GM21723 (cell line): ENCODE measurements at regions not wholly inside any gene's neighbourhood (a gene's known extent, or its start where the extent isn't known, plus 50 kb on each side); places are given as distances from the start of the nearest gene placed in this dataset.

Experiments used
- ATAC-seq: cut with Tn5 transposase; IDR thresholded peaks from one replicate; pipeline ENCODE4 v1.9.1; 2021; ENCODE audit warnings: mild to moderate bottlenecking, moderate library complexity; ENCODE audit not compliant: unreplicated experiment

DNA sequence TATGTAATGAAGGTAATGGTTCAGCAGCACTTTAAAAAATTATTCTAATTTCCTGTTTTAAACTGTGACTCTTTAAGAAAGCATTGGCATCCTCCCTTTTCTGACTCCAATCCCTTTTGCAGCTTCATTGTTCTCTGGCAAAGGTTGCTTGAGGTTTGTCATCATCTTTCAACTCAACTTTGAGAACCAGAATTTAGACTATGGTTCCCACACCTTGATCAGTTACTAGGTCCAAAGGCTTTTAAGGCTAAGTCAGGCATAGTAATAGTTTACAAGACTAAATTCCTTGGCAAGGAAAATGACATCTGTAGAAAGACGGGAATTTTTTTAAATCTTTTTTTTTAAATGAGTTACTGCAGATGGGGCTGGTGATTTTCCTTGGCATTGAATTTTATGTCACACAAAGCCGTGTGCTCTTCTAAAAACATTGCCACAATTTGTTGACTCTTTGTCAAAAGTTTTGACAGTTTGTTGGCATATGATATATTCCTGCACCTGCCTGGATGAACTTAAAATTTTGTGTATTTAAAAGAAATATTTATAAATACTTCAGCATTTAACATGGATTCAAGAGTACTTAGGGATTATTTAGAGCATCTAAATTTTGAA, 451.0 kb downstream of the MEIS1 start:
- no peak for ATAC-seq

DNA sequence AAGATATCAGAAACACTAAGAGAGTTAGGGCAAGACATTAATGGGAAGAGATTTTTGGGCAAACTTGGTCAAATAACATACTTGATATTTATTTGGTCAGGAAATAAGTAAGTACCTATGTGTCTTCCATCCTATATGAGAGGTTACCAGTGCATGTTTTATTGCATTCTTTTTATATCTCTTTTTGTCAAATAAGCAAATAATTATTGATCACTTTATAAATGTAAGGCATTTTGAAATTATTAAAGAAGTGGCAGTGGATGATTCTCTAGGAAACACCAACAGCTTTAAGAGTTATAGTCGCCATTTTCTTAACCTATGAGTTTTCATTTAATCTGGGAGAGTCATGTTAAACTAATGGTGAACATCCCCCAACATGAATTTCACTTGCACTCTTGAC, 453.3 kb downstream of the MEIS1 start:
- ATAC-seq: no peak

DNA sequence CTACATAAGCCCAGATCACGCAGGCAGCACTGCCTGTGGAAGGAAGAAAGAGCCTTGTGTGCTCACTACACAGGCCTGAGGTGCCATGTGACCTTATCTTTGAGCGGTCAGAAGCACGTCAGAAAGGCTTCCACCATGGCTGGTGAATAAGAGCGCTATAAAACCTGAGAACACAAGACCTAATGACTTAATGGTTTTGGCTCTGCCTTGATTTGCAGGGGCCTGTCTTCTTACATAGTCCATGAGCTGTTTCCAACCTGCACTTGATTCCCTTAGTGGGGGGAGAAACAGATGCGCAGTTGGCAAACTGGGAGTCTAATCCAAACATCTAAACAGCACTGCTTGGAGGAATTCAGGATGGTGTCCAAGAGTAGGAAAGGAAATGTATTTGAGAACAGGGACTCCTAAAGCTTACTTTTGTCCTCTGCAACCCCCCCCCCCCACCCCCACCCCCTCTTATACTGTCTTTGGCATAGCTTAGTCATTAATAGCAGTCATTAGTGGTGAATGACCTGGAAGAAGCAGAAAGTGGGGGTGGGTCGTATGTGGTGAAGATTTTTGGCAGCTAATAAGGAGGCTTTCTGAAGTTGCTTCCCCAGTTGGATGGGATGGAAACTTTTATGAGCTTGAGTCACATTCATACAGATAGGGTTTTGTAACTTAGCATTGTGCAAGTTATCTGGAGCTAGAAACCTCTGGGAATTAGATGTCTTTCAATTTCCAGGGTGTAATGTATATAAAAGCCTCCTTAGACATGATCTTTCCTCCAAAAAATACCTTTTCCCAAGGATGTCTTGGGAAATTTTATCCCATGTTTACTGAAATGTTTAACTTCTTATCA, 454.1 kb downstream of the MEIS1 start:
- no peak for ATAC-seq

DNA sequence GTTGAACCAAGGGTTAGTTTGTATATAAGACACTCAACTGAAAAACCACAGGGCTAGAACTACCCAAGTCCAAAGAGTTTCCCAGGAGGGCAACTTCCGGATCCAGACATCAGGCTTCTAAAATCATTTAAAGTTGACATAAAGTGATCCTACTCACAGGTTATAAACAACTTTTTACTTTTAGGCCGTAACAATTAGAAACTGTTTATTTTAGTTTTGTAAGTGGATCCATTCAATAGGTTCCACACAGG, 454.6 kb downstream of the MEIS1 start:
- ATAC-seq: no peak

DNA sequence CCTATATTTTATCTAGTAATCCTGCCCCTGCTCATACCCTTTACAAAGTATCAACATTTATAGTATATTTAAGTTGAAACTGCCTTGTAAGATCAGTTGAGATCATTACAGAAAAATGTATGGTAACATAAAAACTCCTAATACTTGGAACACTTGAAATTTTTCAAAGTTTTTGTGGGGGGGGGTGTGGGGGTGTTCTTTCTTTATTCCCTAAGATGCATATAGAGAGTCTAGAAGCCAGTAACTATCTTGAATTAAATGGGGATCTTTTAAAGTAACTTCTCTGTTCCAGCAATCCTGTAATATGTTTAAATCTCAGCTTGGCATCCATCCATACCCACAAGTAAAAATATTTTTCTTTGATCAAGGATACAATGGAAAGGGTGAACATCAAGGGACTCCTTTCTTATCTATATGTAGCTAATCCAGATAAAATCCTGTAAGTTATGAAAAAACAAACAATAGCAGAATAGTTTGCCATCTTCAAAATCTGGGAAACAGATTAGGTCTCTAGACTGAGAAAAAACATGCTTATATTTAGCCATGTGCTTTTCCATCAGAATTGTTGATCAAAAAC, 455.3 kb downstream of the MEIS1 start:
- ATAC-seq: no peak

DNA sequence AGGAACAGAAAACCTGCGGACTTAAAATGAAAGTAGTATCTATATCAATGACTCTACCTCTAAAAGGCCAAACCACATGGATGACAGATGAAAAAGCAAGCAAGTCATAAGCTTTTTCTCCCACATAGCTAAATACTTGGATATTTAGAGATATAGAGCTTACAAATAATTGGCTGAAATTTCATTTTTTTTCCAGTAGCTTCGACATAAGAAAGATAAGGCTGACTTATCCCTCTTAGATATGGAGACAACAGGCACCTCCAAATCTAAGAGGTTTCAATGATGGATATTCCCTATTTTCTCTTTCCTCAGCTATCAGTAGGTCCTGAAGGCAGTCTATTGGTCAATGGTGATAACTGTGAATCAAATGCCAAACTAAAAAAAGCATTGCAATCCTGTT, 460.3 kb downstream of the MEIS1 start:
- ATAC-seq: no peak

DNA sequence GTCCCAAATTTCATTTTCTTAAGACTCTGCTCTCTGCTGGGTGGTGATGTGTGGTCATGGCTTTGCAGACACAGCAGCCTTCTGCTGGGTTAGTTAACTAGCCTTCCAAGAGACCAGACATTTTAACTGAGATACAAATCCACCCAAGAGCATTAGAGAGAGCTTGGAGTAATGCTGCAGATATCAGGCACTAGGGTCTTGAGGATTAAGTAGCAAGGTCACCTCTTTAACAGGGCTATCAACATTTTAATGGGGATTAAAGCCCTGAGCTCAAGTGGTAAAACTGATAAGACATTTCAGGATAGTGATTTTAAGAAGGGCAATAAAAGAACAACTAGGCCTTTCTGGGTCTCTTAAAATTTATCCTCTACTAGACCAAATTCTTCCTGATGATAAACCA, 461.2 kb downstream of the MEIS1 start:
- no peak for ATAC-seq

DNA sequence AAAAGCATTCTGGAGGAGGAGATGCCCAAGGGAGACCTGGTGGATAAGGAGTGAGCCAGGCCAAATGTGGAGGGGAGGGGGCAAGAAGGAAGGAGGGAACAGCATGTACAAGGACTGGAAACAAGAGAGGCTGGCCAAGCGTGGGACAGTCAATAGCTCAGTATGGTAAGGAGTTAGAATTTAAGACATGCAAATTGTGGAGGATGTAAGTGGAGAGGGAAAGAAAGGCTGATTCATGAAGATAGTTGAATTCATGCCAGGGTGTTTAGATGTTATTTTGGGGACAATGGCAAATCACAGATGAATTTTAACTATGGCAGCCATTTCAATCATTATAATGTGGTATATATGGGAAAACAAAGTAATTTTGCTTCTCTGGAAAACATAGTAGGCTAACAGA, 462.3 kb downstream of the MEIS1 start:
- ATAC-seq: no peak

DNA sequence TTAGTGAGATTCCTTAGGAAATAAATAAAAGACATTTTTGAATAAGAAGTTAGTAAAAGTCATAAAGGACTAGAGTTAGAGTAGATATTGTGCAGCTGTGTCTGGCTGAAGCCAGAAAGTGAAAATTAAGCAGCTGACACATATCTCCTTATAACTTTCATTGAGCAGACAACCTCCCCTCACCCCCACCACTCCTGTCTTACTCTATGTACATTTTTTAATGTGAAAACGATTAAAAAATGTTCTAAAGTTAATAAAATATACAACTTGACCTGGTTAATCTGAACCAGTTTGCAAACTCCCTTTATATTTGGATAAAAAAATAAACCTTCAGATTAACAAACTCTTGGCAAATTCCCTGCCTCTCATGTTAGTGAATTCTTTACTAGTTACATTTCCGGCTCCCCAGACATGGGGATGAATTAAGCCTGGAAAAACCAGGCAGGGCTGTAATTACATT, 462.8 kb downstream of the MEIS1 start:
- ATAC-seq: no peak

DNA sequence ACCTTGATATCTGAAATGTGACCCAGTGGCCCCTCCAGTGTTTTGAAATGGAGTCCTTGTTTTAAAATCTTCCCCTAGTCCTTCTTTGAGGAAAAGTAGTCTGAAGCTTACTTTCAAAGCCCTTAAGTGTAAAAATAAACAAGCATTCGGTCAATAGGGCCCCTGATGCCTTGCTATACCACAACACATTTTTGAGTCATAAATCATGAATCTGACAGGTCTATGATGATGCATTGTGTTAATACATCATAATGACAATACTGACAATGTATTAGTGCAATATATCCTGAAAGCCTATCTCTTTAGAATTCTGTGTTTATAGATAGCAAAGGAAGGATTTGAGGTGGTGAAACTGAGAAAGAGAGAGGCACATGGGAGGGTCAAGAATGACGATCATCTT, 464.2 kb downstream of the MEIS1 start:
- no peak for ATAC-seq

DNA sequence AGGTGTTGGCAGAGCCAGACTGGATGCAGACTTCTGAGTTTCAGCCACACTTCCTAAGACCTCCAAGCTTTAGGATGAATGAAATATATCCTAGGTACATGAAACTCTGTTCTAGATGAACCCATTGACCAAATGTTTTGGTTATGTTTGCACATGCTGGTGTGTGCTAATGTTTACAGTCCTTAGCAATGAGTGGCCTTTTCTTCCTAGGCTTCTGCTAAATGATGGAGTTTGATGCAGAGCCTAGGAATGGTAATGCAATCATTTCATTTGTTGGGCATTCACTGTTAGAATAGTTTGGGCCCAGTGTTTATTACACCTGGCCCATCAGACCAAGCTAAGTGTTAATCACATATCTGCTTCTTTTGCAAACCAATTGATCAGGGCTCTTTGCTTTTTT, 464.7 kb downstream of the MEIS1 start:
- ATAC-seq: no peak

DNA sequence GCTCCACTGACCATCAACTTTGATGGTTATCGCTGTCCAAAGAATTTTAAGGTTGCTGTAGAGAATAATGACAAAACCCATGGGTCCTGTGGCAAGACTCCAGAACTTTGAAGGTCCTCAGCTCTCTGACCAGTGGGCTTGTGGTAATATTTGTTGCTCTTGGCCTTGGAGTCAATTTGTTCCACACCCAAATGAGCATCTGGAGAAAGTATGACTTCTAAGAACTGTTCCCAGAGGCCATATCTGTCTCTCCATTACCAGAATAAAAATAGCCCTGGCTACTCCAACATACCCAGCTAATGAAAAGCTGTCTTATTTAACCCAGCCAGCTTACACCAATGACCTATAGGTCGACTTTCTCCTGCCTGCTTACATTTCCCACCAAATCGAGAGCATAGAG, 466.4 kb downstream of the MEIS1 start:
- no peak for ATAC-seq

DNA sequence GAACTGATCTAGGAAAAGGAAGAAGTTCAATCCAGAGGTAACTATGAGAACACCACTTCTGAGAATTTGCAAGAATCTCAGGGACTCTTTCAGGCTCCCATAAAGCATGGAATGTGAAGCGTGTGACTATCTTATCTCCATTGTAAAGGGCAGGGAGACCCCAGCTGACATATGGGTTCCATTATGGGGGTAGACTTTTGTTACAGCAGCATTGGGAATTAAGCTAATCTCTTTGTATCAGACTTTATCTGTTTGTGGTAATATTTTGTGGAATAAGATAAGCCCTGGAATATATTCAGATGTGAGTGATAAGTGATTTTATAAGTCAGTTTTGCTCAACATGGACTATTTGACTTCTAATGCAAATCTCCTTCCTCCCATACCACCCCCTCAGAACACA, 468.3 kb downstream of the MEIS1 start:
- ATAC-seq: no peak

DNA sequence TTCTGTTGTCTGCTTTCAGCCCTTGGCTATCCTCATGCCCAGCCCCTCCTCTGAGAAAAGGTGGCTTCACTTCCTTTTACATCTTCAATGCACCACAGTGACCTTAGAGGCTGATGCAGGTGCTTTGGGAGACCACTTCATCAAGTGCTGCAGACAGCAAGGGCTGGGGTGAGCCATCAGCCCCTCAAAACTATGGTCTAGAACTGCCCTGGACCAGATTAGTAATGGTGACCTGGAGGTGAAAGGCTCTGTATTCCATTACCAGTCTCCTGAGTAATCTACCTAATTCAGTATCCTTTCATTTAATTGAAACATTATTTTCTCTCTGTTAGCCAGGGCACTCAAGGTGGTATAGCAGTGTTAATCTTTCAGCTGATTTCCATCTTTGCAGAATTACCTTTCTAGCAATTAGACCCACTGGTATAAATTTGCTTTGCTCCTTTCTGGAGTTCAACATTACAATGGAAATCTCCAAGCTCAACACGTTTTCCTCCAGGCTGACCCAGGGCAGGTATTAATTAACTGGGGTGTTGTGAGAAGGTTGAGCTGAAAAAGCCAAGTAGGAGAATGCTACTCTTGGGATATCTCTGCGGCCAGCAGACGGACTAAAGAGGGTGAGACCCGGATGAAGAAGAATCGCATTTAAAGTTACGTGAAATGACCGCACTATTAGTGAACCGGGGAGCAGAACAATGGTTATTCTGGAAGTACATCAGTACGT, 469.0 kb downstream of the MEIS1 start:
- no peak for ATAC-seq

DNA sequence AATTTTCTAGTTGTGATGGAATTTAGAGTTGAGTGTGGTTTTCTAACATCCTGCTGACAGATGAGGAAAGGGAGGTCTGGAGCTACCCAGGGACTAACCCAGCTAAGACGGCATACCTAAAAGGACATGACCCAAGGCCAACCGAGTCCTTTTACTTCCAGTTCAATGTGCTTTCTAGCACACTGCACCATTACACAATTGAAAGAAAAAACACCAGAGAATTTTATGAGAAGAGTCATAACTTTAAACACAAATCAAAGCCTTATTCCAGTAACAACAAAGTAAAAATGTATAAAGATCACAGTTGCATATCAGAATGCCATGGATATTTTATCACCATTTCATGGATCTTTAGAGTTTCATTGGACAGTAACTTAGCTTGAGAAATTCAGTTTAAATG, 480.3 kb downstream of the MEIS1 start:
- ATAC-seq: no peak

DNA sequence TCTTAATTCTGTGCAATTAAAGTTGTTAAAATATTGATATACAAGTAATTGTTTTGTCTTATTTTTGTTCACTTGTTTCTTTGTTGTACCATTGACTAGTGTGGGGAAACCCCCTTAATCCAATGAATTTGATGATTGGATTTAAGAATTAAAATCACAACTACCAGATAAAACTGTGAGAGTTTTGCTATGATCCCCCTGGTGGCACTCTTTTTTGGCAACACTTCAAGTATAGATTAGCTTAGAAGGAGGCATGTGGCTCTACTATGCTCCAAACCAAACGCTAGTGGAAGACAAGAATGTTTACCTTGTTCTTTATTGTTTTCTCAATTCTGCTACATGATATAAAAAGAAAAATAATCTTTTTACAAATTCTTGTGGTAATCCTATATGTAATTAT, 477.8 kb upstream of the ETAA1 start:
- ATAC-seq: no peak

DNA sequence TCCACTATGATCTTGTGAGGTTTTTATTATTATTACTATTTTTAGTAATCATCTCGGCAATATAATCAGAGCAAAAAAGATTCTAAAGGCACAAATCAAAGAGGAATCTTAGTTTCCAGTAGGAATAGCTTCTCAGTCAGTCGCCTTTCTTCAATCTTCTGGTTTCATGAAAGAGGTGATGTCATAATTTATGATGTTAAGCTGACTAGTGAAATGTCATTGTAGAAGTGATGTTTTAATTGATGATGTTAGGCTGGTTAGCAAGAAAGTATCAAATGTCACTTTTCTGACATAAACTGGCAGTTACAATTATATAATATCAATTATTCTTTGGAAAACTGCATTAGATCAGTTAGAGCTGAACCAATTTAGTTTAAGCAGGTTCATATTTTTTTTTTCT, 476.7 kb upstream of the ETAA1 start:
- ATAC-seq: no peak

DNA sequence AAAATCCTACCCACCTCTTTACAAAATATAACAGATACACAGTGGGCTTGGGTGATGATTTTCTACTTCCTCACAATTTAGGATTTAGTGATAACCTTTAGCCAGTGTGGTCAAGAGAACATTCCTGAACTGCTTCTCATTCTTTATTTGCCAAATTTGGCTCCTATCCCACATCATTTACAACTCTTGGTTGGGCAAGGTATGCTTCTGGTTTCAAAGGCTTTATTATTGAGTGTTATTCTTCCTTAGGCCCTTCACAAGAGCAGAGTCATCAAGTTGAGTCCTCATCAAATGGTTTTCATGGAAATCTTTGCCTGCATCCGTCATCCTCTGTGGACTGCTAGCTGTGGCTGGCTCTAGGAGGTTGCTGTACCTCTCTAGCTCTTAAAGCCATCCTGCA, 472.0 kb upstream of the ETAA1 start:
- no peak for ATAC-seq

DNA sequence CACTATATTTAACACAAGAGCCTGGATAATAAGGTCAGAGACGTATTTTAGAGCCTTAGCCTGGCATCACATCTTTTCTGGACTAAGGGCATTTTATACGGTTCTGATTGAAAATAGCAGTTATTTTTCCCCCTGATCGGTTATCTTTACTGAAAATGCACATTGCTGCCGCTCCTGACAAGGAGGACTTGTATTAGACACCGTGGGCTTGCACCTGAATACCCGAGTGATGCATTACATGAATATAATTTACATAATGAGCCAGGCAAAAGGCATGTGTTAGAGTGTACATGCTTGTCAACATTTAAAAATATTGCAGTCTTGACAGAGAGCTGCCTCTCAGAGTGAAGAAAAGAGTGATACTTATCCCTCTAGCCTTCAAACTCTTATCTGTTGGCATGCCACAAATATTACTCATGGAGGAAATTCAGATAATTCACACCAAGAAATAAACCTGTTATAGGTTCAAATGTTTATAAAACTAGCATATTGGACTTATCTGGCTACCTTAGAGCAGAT, 470.5 kb upstream of the ETAA1 start:
- ATAC-seq: no peak

DNA sequence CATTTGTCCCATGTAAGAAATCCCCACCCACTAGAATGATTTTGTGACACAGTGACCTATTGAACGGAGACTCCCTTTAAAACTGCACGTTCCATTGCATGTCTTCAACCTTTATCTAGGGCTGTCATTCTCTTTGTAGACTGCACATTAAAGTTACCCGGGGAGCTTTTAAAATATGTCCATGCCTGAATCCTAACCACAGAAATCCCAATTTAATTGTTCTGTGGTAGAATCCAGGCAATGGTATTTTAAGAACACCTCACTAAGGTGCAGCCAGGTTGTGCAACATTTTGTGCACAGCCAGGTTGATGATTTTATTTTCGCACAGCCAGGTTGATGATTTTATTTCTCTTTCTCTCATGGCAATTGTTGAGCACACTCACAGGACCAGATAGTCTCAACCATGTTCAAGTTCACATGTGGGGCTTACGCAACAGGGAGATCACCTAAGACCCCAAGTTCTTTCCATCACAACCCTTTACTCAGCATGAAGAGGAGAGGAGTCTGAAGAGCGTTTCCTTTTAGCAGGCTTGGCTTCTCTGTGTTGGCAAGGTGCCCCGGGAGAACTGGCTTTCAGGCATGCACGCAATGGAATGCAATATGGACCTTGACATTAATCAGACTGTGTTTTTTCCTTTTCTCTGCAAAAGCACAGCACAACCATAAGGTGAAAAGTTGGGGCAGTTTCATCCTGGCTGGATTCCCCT, 467.3 kb upstream of the ETAA1 start:
- no peak for ATAC-seq
